Breast epithelium (tissue), 3 donors: ENCODE measurements at regions not wholly inside any gene's neighbourhood (a gene's known extent, or its start where the extent isn't known, plus 50 kb on each side); places are given as distances from the start of the nearest gene placed in this dataset.

Experiments
- CTCF ChIP-seq, 3 donors: fragments of 450-650 bp; IDR thresholded peaks; one replicate each; pipeline ENCODE4 v1.5.1; 2016 to 2017; ENCODE audit warnings: antibody characterized with exemption in 3 of 3, mild to moderate bottlenecking in 3 of 3, moderate library complexity in 3 of 3
- POLR2A ChIP-seq: fragments of 450-650 bp; IDR thresholded peaks from one replicate; pipeline ENCODE4 v1.6.1; 2016; ENCODE audit warnings: antibody characterized with exemption, mild to moderate bottlenecking, moderate library complexity
- POLR2AphosphoS5 ChIP-seq, 3 donors: sonication (generic); formaldehyde crosslinking; IDR thresholded peaks; one replicate each; pipeline ENCODE4 v1.6.1; 2017; ENCODE audit warnings: antibody characterized with exemption in 3 of 3

- TF ChIP-seq CTCF (IDR thresholded peaks at IDR 0.05) (no peak), POLR2A (no peak), POLR2AphosphoS5 (IDR thresholded peaks at IDR 0.05) (no peak)
Measured at GRCh38 chr1:113192242-113192641, 119.2 kb downstream of the LRIG2 start.
